Activated B cell treated with CpG ODN at 0.5 μM for 24 hours (primary cell): ENCODE measurements at regions not wholly inside any gene's neighbourhood (a gene's known extent, or its start where the extent isn't known, plus 50 kb on each side); places are given as distances from the start of the nearest gene placed in this dataset.

Source experiments
- ATAC-seq: fragments of 200-7000 bp; cut with Tn5 transposase; one replicate; pipeline ENCODE4 v1.10.0; 2021; ENCODE audit warnings: low read depth, mild to moderate bottlenecking, moderate library complexity
- CTCF ChIA-PET: fragments of 350-600 bp; sonication (Branson Sonifier 250); formaldehyde crosslinking; loops from one replicate; lab custom pipeline; 2021; ENCODE audit warnings: antibody characterized with exemption; lab: Charles Lee
- POLR2A ChIA-PET: fragments of 350-600 bp; sonication (Branson Sonifier 250); formaldehyde crosslinking; loops from one replicate; lab custom pipeline; 2021; ENCODE audit warnings: antibody characterized with exemption; lab: Charles Lee
- DNase-seq: peaks from one replicate; pipeline ENCODE4 v3.0.0; 2022
- H3K27ac Mint-ChIP-seq: one replicate; pipeline ENCODE4 v1.8.0; 2020; ENCODE audit warnings: mixed read lengths
- H3K27me3 Mint-ChIP-seq: one replicate; pipeline ENCODE4 v1.8.0; 2021; ENCODE audit warnings: mixed read lengths
- H3K36me3 Mint-ChIP-seq: one replicate; pipeline ENCODE4 v1.8.0; 2021; ENCODE audit warnings: low read depth, mixed read lengths
- H3K4me1 Mint-ChIP-seq: one replicate; pipeline ENCODE4 v1.8.0; 2021; ENCODE audit warnings: mixed read lengths
- H3K4me3 Mint-ChIP-seq: one replicate; pipeline ENCODE4 v1.8.0; 2020; ENCODE audit warnings: mild to moderate bottlenecking, mixed read lengths
- H3K9me3 Mint-ChIP-seq: one replicate; pipeline ENCODE4 v1.8.0; 2020; ENCODE audit warnings: mixed read lengths
- intact Hi-C: fragments of 100-400 bp; cut with micrococcal nuclease; formaldehyde crosslinking; loops from one replicate; pipeline ENCODE4 v1.15.1; 2024
- TF ChIP-seq, protein P1 (sequence below): fragments of 200-600 bp; IDR thresholded peaks from one replicate; pipeline ENCODE4 v1.8.0; 2022; ENCODE audit warnings: antibody characterized with exemption, mild to moderate bottlenecking

DNA sequence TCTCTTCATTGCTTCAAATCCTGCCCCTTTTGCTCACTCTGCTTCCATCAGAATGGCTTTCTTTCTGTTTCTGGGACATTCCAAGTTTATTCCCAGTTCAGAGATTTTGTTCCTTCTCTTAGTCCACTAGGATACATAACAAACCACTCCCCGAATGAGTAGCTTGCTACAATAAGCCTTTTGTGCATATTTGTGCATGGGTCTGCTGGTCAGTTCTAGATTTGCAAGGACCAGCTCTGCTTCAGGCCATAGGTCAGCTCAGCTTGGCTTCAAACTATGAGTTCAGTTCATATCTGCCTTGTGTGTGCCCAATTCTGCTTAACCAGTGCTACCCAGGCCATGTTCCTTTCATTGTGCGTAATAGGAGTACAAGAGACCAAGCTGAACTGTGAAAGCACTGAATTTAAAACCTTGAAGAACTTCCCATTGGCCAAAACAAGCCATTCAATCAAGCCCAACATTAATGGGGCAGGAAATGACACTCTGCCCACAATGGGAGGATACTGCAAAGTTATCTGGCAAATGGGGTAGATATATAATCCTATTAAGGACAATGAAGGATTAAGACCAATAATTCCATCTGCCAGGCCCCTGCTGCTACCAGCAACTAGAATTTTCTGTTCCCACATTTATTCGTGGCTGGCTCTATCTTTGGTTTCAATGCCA, 328.8 kb downstream of the PRELID2 start:
- Mint-ChIP-seq H3K27me3 (no peaks in the 10 kb centered on the region), H3K4me1 (no peaks in the 10 kb centered on the region), H3K4me3 (no peak overlapping the region), H3K9me3 (peaks cover 6% of the 10 kb centered on the region), H3K36me3 (no peaks in the 10 kb centered on the region), H3K27ac (no peak overlapping the region)
- ATAC-seq (no peak), DNase-seq (no peak)
- intact Hi-C loops, result no loop called here
- CTCF ChIA-PET, result no interaction called here
- TF ChIP-seq, protein P1, sequence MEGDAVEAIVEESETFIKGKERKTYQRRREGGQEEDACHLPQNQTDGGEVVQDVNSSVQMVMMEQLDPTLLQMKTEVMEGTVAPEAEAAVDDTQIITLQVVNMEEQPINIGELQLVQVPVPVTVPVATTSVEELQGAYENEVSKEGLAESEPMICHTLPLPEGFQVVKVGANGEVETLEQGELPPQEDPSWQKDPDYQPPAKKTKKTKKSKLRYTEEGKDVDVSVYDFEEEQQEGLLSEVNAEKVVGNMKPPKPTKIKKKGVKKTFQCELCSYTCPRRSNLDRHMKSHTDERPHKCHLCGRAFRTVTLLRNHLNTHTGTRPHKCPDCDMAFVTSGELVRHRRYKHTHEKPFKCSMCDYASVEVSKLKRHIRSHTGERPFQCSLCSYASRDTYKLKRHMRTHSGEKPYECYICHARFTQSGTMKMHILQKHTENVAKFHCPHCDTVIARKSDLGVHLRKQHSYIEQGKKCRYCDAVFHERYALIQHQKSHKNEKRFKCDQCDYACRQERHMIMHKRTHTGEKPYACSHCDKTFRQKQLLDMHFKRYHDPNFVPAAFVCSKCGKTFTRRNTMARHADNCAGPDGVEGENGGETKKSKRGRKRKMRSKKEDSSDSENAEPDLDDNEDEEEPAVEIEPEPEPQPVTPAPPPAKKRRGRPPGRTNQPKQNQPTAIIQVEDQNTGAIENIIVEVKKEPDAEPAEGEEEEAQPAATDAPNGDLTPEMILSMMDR, result no peak
- POLR2A ChIA-PET, result no interaction called here

DNA sequence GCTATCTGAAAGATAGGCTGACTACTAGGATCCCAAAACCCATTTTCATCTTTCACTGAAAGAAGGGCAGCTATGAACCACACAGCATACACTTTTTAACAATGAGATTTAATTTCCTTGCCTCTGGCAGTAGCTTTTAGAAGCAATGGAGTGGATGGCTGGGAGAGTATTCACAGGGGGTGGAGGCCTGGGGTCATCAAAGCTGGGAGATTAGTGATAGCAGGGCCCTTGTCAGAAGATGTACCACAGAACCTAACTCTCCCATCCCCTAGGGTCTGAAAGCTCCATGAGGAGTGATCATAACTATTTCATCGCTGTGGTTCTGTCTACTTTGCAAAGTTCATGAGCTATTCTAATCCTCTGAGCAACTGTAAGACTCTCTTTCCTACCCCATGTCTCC, 332.2 kb downstream of the PRELID2 start:
- POLR2A ChIA-PET, result no interaction called here
- TF ChIP-seq, protein P1, result no peak
- ATAC-seq (no peak), DNase-seq (no peak)
- Mint-ChIP-seq H3K36me3 (no peaks in the 10 kb centered on the region), H3K9me3 (peaks cover 6% of the 10 kb centered on the region), H3K27ac (no peak overlapping the region), H3K4me3 (no peak overlapping the region), H3K4me1 (no peaks in the 10 kb centered on the region), H3K27me3 (no peaks in the 10 kb centered on the region)
- CTCF ChIA-PET, result no interaction called here
- intact Hi-C loops, result no loop called here

DNA sequence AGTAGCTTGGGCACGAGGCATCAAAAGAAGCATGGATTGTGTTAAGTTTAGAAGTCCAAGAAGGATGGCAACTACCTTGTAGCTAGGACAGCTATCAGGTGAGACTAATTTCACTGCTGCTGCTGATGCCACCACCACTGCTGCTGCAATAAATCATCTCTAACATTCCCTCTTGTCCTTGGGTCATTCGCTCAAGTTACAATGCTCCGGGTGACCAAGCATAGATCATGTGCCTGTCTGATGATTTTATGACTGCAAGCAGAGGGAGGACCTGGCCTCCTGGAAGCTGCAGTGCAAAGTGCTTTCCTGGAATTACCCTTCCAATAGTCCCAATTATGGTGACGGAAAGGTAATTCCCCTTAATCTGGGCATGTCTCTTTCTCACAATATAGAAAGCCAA, 334.4 kb downstream of the PRELID2 start:
- ChIA-PET CTCF (no interaction called here), POLR2A (no interaction called here)
- H3K9me3 Mint-ChIP-seq, result peaks cover 6% of the 10 kb centered on the region
- no peaks in the 10 kb centered on the region for H3K36me3 Mint-ChIP-seq
- H3K4me1 Mint-ChIP-seq, result no peaks in the 10 kb centered on the region
- H3K4me3 Mint-ChIP-seq, result no peak overlapping the region
- no peaks in the 10 kb centered on the region for H3K27me3 Mint-ChIP-seq
- TF ChIP-seq, protein P1, result no peak
- H3K27ac Mint-ChIP-seq, result no peak overlapping the region
- intact Hi-C loops, result no loop called here
- ATAC-seq (no peak), DNase-seq (no peak)

DNA sequence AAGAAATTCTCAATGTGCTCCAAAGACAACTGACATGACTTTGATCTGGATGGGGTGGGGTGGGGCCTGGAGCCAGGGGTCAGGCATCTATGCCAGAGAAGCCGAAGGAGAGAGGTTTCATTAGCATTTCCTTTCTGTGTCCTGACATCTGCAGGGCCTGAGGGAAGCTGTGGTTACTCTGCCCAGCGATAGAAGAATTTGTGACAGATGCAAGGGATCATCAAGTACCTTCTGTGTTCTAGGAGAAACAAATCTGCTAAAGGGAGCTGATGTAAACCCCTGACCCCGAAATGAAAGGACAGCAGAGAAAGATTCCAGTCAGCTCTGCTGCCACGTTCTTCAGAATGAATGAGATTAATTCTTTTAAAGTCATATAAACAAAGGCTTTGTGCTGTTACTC, 335.7 kb downstream of the PRELID2 start:
- TF ChIP-seq, protein P1, result no peak
- Mint-ChIP-seq H3K9me3 (peaks cover 6% of the 10 kb centered on the region), H3K27me3 (no peaks in the 10 kb centered on the region), H3K36me3 (no peaks in the 10 kb centered on the region), H3K4me3 (no peak overlapping the region), H3K27ac (no peak overlapping the region), H3K4me1 (no peaks in the 10 kb centered on the region)
- ChIA-PET CTCF (no interaction called here), POLR2A (no interaction called here)
- intact Hi-C loops, result no loop called here
- no peak for ATAC-seq
- DNase-seq, result no peak

DNA sequence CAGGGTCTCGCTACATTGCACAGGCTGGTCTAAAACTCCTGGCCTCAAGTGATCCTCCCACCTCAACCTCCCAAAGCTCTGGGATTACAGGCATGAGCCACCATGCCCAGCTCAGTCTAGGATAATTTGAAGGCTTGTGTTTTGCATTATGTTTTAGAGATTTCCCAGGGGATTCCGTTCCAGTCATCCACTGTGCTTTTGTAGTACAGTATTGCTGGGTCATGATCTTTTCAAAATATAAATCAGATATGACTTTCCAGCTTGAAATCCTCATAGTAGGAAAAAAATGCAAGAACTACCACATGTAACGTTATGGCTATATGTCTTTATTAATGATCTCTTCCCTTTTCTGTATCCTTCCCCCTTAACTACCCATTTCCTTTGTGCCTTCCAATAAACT, 338.1 kb downstream of the PRELID2 start:
- CTCF ChIA-PET, result no interaction called here
- no peaks in the 10 kb centered on the region for H3K36me3 Mint-ChIP-seq
- no peak overlapping the region for H3K4me3 Mint-ChIP-seq
- peaks cover 6% of the 10 kb centered on the region for H3K9me3 Mint-ChIP-seq
- ATAC-seq (no peak), DNase-seq (no peak)
- TF ChIP-seq, protein P1, result no peak
- no peaks in the 10 kb centered on the region for H3K4me1 Mint-ChIP-seq
- no peak overlapping the region for H3K27ac Mint-ChIP-seq
- intact Hi-C loops, result no loop called here
- H3K27me3 Mint-ChIP-seq, result no peaks in the 10 kb centered on the region
- POLR2A ChIA-PET, result no interaction called here
